GM04504 (cell line): ENCODE measurements at regions not wholly inside any gene's neighbourhood (a gene's known extent, or its start where the extent isn't known, plus 50 kb on each side); places are given as distances from the start of the nearest gene placed in this dataset.
"Not testable (repeated sequence)": the region's sequence is repeated elsewhere in the genome, so short reads cannot be mapped to it uniquely, and the experiment has no call there.

ENCODE experiments used
- DNase-seq: peaks from one replicate; pipeline ENCODE4 v3.0.0-alpha.2; 2012; ENCODE audit warnings: low read depth

DNA sequence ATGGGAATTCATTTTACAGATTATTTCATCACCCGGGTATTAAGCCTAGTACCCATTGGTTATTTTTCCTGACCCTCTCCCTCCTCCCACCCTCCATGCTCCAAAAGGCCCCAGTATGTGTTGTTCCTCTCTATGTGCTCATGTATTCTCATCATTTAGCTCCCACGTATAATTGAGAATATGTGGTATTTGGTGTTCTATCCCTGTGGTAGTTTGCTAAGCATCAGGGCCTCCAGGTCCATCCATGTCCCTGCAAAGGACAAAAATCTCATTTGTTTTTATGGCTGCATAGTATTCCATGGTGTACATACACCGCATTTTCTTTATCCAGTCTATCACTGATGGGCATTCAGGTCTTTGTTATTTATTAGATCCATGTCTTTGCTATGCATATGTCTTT, 894.1 kb upstream of the MIR17HG start:
- no peak for DNase-seq

GRCh38 chr13:90454002-90454636, 893.4 kb upstream of the MIR17HG start:
- no peak for DNase-seq

GRCh38 chr13:90455067-90455466, 892.4 kb upstream of the MIR17HG start:
- DNase-seq, result no peak

- DNase-seq, result no peak
Measured at GRCh38 chr13:90455823-90456222, 891.7 kb upstream of the MIR17HG start.

DNA sequence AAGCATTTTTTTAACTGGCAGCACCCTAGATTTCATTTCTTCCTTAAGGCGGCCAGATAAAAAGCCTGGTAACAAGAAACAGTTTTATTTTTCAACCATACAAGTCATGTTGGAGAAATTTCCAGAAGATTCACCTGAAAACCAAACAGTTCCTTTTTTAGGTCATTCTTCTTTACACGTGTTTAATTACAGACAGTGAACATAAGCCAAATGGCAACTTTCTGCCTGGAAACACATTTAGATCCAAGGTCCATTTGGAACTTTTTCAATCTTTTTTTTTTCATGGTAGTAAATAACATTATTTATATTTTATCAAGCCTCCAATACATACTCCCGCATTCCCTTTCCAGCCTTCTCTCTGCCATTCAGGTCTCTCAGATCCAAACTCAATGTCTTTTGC, 886.1 kb upstream of the MIR17HG start:
- no peak for DNase-seq

- no peak for DNase-seq
Measured at GRCh38 chr13:90477216-90477615, 870.3 kb upstream of the MIR17HG start.

DNA sequence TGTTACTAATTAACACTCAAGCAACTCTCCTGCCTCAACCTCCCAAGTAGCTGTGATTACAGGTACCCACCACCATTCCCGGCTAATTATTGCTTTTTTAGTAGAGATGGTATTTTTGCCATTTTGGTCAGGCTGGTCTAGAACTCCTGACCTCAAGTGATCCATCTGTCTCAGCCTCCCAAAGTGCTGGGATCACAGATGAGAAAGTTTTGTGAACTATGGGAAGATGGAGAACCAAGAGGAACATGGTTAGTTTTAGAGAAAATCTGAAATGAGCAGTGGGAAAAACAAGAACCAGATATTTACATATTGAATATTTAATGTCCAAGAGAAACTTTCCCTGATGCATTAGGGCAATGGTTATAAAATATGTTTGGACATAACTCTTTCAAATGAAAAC, 863.6 kb upstream of the MIR17HG start:
- DNase-seq, result no peak

- DNase-seq, result peak; percentile 85
Measured at GRCh38 chr13:90485436-90485835, 862.1 kb upstream of the MIR17HG start.

GRCh38 chr13:90492872-90493271, 854.6 kb upstream of the MIR17HG start:
- no peak for DNase-seq

GRCh38 chr13:90493667-90494066, 853.8 kb upstream of the MIR17HG start:
- no peak for DNase-seq

DNA sequence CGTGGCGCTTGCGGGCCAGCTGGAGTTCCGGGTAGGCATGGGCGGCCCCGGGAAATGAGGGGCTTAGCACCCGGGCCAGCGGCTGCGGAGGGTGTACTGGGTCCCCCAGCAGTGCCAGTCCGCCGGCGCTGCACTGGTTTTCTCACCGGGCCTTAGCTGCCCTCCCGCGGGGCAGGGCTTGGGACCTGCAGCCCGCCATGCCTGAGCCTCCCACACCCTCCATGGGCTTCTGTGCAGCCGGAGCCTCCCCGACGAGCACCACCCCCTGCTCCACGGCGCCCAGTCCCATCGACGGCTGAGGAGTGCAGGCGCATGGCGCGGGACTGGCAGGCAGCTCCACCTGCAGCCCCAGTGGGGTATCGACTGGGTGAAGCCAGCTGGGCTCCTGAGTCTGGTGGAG, 852.6 kb upstream of the MIR17HG start:
- not testable (repeated sequence) for DNase-seq

DNA sequence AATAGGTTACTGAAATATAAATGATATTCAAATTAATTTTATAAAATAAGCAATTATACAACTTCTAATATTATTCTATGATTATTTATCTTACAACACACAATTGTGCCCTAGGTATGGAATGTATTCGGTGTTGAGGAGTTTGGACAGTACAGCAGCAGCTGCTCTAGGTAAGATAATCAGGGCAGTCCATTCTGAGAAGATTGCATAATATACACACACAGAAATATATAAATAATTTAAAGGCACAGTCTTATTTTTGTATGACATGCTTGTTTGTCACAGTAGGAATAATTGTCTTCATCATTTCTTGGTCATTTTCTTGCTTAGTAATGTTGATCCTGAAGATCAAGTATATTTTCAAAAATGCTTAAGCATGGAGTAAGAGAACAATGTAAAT, 849.4 kb upstream of the MIR17HG start:
- DNase-seq, result no peak

DNA sequence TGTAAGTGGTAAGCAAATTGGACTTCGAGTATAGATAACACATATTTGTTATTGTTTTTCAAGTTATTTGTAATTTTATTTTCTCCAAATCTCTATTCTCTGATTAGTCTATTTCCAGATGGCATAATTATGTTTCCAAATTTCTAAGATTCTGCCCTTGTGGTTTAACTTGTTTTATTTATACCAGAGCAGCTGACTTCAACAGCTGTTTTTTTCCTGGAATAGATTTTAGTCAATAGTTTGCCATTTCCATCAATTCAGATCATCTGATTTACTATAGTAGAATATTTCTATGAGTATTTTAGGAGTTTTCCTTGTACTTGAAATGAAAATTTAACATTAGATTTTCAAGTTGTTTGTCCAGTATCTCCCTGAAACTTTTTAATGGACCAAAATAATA, 848.7 kb upstream of the MIR17HG start:
- DNase-seq, result no peak

GRCh38 chr13:90500569-90500968, 846.9 kb upstream of the MIR17HG start:
- no peak for DNase-seq

GRCh38 chr13:90502153-90502552, 845.3 kb upstream of the MIR17HG start:
- DNase-seq, result no peak

DNA sequence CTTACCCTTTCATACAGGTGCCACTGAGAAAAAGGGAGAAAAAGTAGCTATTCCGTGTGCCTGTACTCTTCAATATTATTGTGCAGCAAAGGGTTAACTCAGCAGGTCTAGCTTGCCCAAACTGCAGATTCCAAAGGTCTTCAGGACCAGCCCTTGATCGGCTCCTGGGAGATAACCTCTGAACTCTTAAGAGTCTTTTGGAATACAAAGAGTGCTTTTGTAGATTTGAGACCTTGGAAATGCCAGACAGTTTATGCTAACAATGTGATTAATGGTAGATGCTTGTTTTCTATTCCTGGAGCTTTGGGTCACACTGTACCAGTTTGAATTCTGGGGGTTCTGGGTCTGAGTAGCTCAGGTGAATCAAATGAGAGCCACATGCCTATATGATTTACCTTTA, 844.7 kb upstream of the MIR17HG start:
- no peak for DNase-seq

- DNase-seq, result no peak
Measured at GRCh38 chr13:90510319-90510718, 837.2 kb upstream of the MIR17HG start.

GRCh38 chr13:90511903-90512302, 835.6 kb upstream of the MIR17HG start:
- no peak for DNase-seq

- not testable (repeated sequence) for DNase-seq
Measured at GRCh38 chr13:90514712-90515111, 832.8 kb upstream of the MIR17HG start.

DNA sequence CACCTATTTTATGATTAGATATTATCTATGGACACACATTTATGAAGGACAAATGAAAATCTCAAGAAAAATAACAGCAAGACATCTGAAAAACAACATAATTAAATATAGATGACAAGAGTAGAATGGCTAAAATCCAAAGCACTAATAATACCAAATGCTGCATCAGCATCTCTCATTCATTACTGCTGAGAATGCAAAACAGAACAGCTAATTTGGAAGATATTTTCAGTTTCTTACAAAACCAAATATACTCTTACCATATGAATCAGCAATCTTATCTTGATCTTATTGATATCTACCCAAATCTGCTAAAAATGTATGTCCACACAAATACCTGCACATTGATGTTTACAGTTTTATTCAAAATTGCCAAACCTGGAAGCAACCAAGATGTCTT, 829.1 kb upstream of the MIR17HG start:
- no peak for DNase-seq

GRCh38 chr13:90519157-90519556, 828.3 kb upstream of the MIR17HG start:
- no peak for DNase-seq

GRCh38 chr13:90526711-90527110, 820.8 kb upstream of the MIR17HG start:
- DNase-seq, result no peak

GRCh38 chr13:90531744-90532143, 815.7 kb upstream of the MIR17HG start:
- no peak for DNase-seq

GRCh38 chr13:90532861-90533492, 814.5 kb upstream of the MIR17HG start:
- DNase-seq, result no peak
